Fibroblast of the aortic adventitia (primary cell): ENCODE measurements at regions not wholly inside any gene's neighbourhood (a gene's known extent, or its start where the extent isn't known, plus 50 kb on each side); places are given as distances from the start of the nearest gene placed in this dataset.
"Not testable (repeated sequence)": the region's sequence is repeated elsewhere in the genome, so short reads cannot be mapped to it uniquely, and the experiment has no call there.

ENCODE experiments used
- DNase-seq: peaks from one replicate; pipeline ENCODE4 v3.0.0-alpha.2; 2010; ENCODE audit warnings: low read depth
- H3K4me3 ChIP-seq: 2 replicates; pipeline ENCODE4 v1.5.1; 2011; ENCODE audit warnings: low read depth, mild to moderate bottlenecking, control low read depth, low read length, moderate library complexity
- CTCF ChIP-seq: IDR thresholded peaks from 2 replicates; pipeline ENCODE4 v1.5.1; 2011; ENCODE audit warnings: mild to moderate bottlenecking, low read length, control low read depth, inconsistent platforms; ENCODE audit not compliant: insufficient read depth

- no peak for DNase-seq
- TF ChIP-seq CTCF = no peak
- H3K4me3 ChIP-seq = no peak overlapping the region
Observed at GRCh38 chr2:177001334-177001733, 211.3 kb upstream of the HNRNPA3 start.

GRCh38 chr2:177002983-177003382, 209.6 kb upstream of the HNRNPA3 start:
- DNase-seq = no peak
- H3K4me3 ChIP-seq = no peak overlapping the region
- TF ChIP-seq CTCF = no peak

GRCh38 chr2:177007726-177008125, 204.9 kb upstream of the HNRNPA3 start:
- H3K4me3 ChIP-seq = not testable (repeated sequence)

GRCh38 chr2:177008662-177009061, 203.9 kb upstream of the HNRNPA3 start:
- DNase-seq, H3K4me3 ChIP-seq: not testable (repeated sequence)

More at GRCh38 chr2:177007726-177008125, 204.9 kb upstream of the HNRNPA3 start:
- DNase-seq = not testable (repeated sequence)

GRCh38 chr2:177010146-177010545, 202.4 kb upstream of the HNRNPA3 start:
- no peak for TF ChIP-seq CTCF
- no peak for DNase-seq
- no peak overlapping the region for H3K4me3 ChIP-seq

GRCh38 chr2:177010861-177011260, 201.7 kb upstream of the HNRNPA3 start:
- TF ChIP-seq CTCF = no peak
- DNase-seq = no peak
- no peak overlapping the region for H3K4me3 ChIP-seq

GRCh38 chr2:177014946-177015345, 197.6 kb upstream of the HNRNPA3 start:
- no peak for DNase-seq
- TF ChIP-seq CTCF = no peak
- H3K4me3 ChIP-seq = no peak overlapping the region

- no peak overlapping the region for H3K4me3 ChIP-seq
- DNase-seq = no peak
- no peak for TF ChIP-seq CTCF
Observed at GRCh38 chr2:177015356-177015923, 197.2 kb upstream of the HNRNPA3 start.
